ENCODE measurements at regions not wholly inside any gene's neighbourhood (a gene's known extent, or its start where the extent isn't known, plus 50 kb on each side); places are given as distances from the start of the nearest gene placed in this dataset.

- no peak for DNase-seq (ENCODE audit: low spot score)
- Histone ChIP-seq H3K36me3 (ENCODE audit: control insufficient read depth in 4 of 4, insufficient read depth in 3 of 4, low read depth in 1 of 4, low read length in 3 of 4) (no peaks in the 10 kb centered on the region), H3K27ac (ENCODE audit: low read depth in 1 of 2, low read length in 2 of 2) (no peak overlapping the region), H3K4me1 (ENCODE audit: control insufficient read depth in 4 of 4, insufficient read depth in 4 of 4, low read length in 3 of 4) (no peaks in the 10 kb centered on the region), H3K4me3 (ENCODE audit: low read depth in 1 of 3, low read length in 3 of 3) (no peak overlapping the region), H3K9ac (ENCODE audit: low read depth in 1 of 2, low read length in 2 of 2) (no peak overlapping the region), H3K9me3 (ENCODE audit: control insufficient read depth in 4 of 4, low read length in 3 of 4) (no peaks in the 10 kb centered on the region), H3K27me3 (ENCODE audit: control insufficient read depth in 4 of 4, insufficient read depth in 4 of 4, low read length in 3 of 4) (no peaks in the 10 kb centered on the region)
- TF ChIP-seq ZBTB33 (IDR thresholded peaks at IDR 0.05) (no peak), NR2F2 (IDR thresholded peaks at IDR 0.05) (no peak), CTCF (IDR thresholded peaks at IDR 0.05; ENCODE audit: low read depth, low read length, missing input control) (no peak), YY1 (IDR thresholded peaks at IDR 0.05) (no peak), GABPA (IDR thresholded peaks at IDR 0.05 in 1 of 2, conservative IDR thresholded peaks at IDR 0.05 in 1 of 2) (no peak), FOXA1 (IDR thresholded peaks at IDR 0.05) (no peak), HNF4G (IDR thresholded peaks at IDR 0.05) (no peak), TAF1 (conservative IDR thresholded peaks at IDR 0.05) (no peak), JUND (IDR thresholded peaks at IDR 0.05) (no peak), SP1 (IDR thresholded peaks at IDR 0.05) (no peak)
Measured at GRCh38 chr6:92044312-92044711, 1375.0 kb downstream of the EPHA7 start.

- no peaks in the 10 kb centered on the region for H3K27me3 ChIP-seq (ENCODE audit: control insufficient read depth in 4 of 4, insufficient read depth in 4 of 4, low read length in 3 of 4)
- TF ChIP-seq HNF4G (IDR thresholded peaks at IDR 0.05) (no peak), ATF3 (IDR thresholded peaks at IDR 0.05) (no peak), YY1 (IDR thresholded peaks at IDR 0.05) (no peak), TAF1 (conservative IDR thresholded peaks at IDR 0.05) (no peak), FOXA1 (IDR thresholded peaks at IDR 0.05) (no peak), GABPA (IDR thresholded peaks at IDR 0.05 in 1 of 2, conservative IDR thresholded peaks at IDR 0.05 in 1 of 2) (no peak), EGR1 (IDR thresholded peaks at IDR 0.05; ENCODE audit: low read depth in 2 of 2) (no peak), ZBTB33 (IDR thresholded peaks at IDR 0.05) (no peak), REST (IDR thresholded peaks at IDR 0.05) (no peak), RXRA (IDR thresholded peaks at IDR 0.05) (no peak), SP1 (IDR thresholded peaks at IDR 0.05) (no peak), MAX (IDR thresholded peaks at IDR 0.05) (no peak), JUND (IDR thresholded peaks at IDR 0.05) (no peak), HNF4A (conservative IDR thresholded peaks at IDR 0.05) (no peak), CTCF (IDR thresholded peaks at IDR 0.05; ENCODE audit: low read depth, low read length, missing input control) (no peak)
Measured at GRCh38 chr6:92043777-92044176, 1375.6 kb downstream of the EPHA7 start.

More at GRCh38 chr6:92043777-92044176, 1375.6 kb downstream of the EPHA7 start:
- Histone ChIP-seq H3K36me3 (ENCODE audit: control insufficient read depth in 4 of 4, insufficient read depth in 3 of 4, low read depth in 1 of 4, low read length in 3 of 4) (no peaks in the 10 kb centered on the region), H3K9me3 (ENCODE audit: control insufficient read depth in 4 of 4, low read length in 3 of 4) (no peaks in the 10 kb centered on the region), H3K27ac (ENCODE audit: low read depth in 1 of 2, low read length in 2 of 2) (no peak overlapping the region), H3K4me1 (ENCODE audit: control insufficient read depth in 4 of 4, insufficient read depth in 4 of 4, low read length in 3 of 4) (no peaks in the 10 kb centered on the region), H3K9ac (ENCODE audit: low read depth in 1 of 2, low read length in 2 of 2) (no peak overlapping the region), H3K4me3 (ENCODE audit: low read depth in 1 of 3, low read length in 3 of 3) (no peak overlapping the region)
- 51% methylated on average over 3 of the region's 3 CpGs for WGBS
- no peak for DNase-seq (ENCODE audit: low spot score)

Measured in liver (tissue), 8 donors.